GM13976 (cell line): ENCODE measurements at regions not wholly inside any gene's neighbourhood (a gene's known extent, or its start where the extent isn't known, plus 50 kb on each side); places are given as distances from the start of the nearest gene placed in this dataset.
"Not testable (repeated sequence)": the region's sequence is repeated elsewhere in the genome, so short reads cannot be mapped to it uniquely, and the experiment has no call there.

ENCODE experiments used
- DNase-seq: peaks from one replicate; pipeline ENCODE4 v3.0.0; 2012; ENCODE audit warnings: low spot score
- CTCF ChIP-seq: IDR thresholded peaks from 2 replicates; pipeline ENCODE4 v1.5.1; 2012; ENCODE audit warnings: borderline replicate concordance, mild to moderate bottlenecking; ENCODE audit not compliant: insufficient read depth; ENCODE audit errors: extremely low read depth, missing control alignments, control extremely low read depth
- in situ Hi-C: fragments of 300-500 bp; cut with MboI; formaldehyde crosslinking; loops from one replicate; pipeline ENCODE4 v1.12.0; 2022; ENCODE audit warnings: low sequenced_read_pairs, mixed read lengths, inconsistent platforms; ENCODE audit not compliant: unreplicated experiment

- TF ChIP-seq CTCF, result no peak
- no peak for DNase-seq
- in situ Hi-C loops, result no loop called here
Observed at GRCh38 chr7:68828575-68828974, 769.7 kb upstream of the AUTS2 start.

- in situ Hi-C loops, result no loop called here
- no peak for TF ChIP-seq CTCF
- DNase-seq, result no peak
Observed at GRCh38 chr7:68833422-68833821, 764.9 kb upstream of the AUTS2 start.

- no peak for TF ChIP-seq CTCF
- no peak for DNase-seq
- in situ Hi-C loops, result no loop called here
Observed at GRCh38 chr7:68839014-68839413, 759.3 kb upstream of the AUTS2 start.

- in situ Hi-C loops, result no loop called here
Observed at GRCh38 chr7:68840991-68841390, 757.3 kb upstream of the AUTS2 start.

GRCh38 chr7:68843985-68844384 is 754.3 kb upstream of the AUTS2 start:
- in situ Hi-C loops, DNase-seq: not testable (repeated sequence)

More at GRCh38 chr7:68840991-68841390, 757.3 kb upstream of the AUTS2 start:
- TF ChIP-seq CTCF, result no peak
- no peak for DNase-seq

- no peak for TF ChIP-seq CTCF
- DNase-seq, result no peak
- in situ Hi-C loops, result no loop called here
Observed at GRCh38 chr7:68846811-68847325, 751.4 kb upstream of the AUTS2 start.

- in situ Hi-C loops, result no loop called here
- DNase-seq, result no peak
- no peak for TF ChIP-seq CTCF
Observed at GRCh38 chr7:68853254-68853653, 745.0 kb upstream of the AUTS2 start.

GRCh38 chr7:68857571-68857970 is 740.7 kb upstream of the AUTS2 start:
- in situ Hi-C loops, result no loop called here
- DNase-seq, result no peak

More at GRCh38 chr7:68857571-68857970, 740.7 kb upstream of the AUTS2 start:
- no peak for TF ChIP-seq CTCF
